ENCODE measurements at regions not wholly inside any gene's neighbourhood (a gene's known extent, or its start where the extent isn't known, plus 50 kb on each side); places are given as distances from the start of the nearest gene placed in this dataset.
A peak's percentile ranks its signal among the peaks of the same experiment; 100 is the strongest.

DNA sequence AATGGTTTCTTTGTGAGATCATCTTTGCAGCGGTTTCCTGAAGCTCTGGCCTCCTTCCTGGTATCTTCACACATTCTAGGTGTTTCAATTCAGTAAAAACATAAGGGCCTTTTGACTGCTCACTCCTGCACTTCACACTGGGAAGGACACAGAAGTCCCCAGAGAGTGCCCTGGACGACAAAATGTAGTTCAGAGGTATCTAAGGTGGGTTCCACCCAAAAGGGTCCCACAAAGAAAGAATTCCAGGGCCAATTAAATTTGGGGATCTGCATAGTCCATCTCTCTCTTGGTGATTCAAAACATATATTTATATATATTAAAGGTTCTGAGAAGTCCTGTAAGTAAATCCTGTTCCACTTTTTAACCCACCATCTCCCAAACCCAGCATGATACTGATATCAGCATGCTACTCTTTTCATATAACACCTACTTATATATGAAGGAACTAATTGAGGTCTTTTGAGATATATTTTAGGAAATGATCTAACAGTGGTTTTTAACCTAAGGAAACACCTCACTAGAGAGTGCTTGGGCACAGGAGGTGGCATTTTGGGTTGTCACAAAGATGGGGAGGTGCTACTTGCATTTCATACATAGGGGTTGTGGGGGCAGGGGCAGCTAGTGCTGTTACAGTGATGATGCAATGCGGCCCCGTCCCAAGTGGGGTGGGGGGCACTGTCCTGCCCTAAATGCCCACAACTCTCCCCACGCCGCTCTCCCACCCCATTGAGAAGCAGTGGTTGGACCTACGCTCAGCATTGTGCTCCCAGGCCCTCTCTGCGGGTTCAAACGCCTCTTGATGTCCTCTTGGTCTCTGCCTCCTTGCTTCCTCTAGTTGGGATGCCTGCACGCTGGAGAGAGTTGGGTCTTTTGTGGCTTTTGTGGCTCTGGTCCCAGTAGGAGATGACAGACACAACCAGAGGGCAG is 109.4 kb downstream of the ARF6 start:
- peak; percentile 62 to 80 (median 71) for DNase-seq
- Histone ChIP-seq H3K36me3 (no peaks in the 10 kb centered on the region), H3K4me1 (peaks cover 12 to 45% (median 34%) of the 10 kb centered on the region in 4 donors), H3K27me3 (no peaks in the 10 kb centered on the region), H3K4me3 (peak overlapping the region; percentile 47 to 62 (median 54)), H3K27ac (peak overlapping the region; percentile 94 to 99 (median 95)), H3K9me3 (no peaks in the 10 kb centered on the region)
- no peak for TF ChIP-seq POLR2A (IDR thresholded peaks at IDR 0.05)
- TF ChIP-seq CTCF (IDR thresholded peaks at IDR 0.05) = no peak

- no peak for DNase-seq
- H3K27ac ChIP-seq = peak overlapping the region; percentile 94 to 99 (median 95)
- peaks cover 12 to 45% (median 35%) of the 10 kb centered on the region in 4 donors for H3K4me1 ChIP-seq
- H3K9me3 ChIP-seq = no peaks in the 10 kb centered on the region
- no peaks in the 10 kb centered on the region for H3K27me3 ChIP-seq
- peak overlapping the region; percentile 47 to 62 (median 54) for H3K4me3 ChIP-seq
- H3K36me3 ChIP-seq = no peaks in the 10 kb centered on the region
- TF ChIP-seq CTCF (IDR thresholded peaks at IDR 0.05) (no peak), POLR2A (IDR thresholded peaks at IDR 0.05) (no peak)
These were observed 110.0 kb downstream of the ARF6 start for GRCh38 chr14:50002926-50003212.

DNA sequence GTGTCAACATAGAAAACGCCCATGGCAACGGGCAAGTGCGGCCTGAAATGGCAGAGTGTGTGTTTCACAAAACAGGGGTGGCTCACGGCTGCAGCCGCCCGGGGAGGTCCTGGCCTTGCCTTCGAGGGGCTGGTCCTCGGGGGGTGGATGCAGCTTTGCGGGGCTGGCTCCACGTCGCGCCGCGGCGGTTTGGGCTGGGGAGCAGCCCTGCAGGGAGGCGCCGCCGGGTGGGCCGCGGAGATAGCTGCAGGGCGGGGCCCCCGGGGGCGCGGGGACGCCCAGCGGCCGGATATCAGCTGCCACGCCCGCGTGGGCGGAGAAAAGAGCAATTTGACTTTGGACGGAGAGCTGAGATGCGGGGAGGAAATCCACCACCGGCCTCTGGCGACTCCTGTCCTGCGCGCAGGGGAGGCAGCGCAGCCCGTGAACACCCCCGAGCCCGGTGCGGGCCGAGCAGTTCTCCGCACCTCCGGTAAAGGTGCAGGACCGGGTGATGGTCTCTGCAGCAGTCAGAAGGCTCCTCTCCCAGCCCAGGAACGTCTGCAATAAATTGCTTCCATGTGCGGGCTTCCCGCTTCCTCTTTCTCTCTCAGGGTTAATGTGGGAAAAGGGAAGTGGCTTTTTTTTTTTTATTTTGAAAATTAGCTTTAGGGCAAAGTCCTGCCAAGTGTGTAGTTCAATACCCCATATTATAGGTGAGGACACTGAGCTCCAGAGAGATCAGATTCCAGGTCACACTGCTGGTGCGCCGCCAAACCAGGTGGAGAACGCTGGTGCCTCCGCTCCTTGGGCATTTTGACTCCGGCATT is 110.5 kb downstream of the ARF6 start:
- Histone ChIP-seq H3K27me3 (no peaks in the 10 kb centered on the region), H3K4me3 (peak overlapping the region; percentile 47 to 62 (median 54)), H3K27ac (peak overlapping the region; percentile 94 to 99 (median 95)), H3K36me3 (no peaks in the 10 kb centered on the region), H3K4me1 (peaks cover 12 to 45% (median 35%) of the 10 kb centered on the region in 4 donors), H3K9me3 (no peaks in the 10 kb centered on the region)
- TF ChIP-seq POLR2A (IDR thresholded peaks at IDR 0.05) (peak; percentile 66 to 93), CTCF (IDR thresholded peaks at IDR 0.05) (peak in 5 of 6 experiments; percentile 13 to 57 (median 45))
- peak; percentile 91 to 97 (median 97) for DNase-seq

- Histone ChIP-seq H3K27ac (no peak overlapping the region), H3K4me3 (no peak overlapping the region), H3K4me1 (peaks cover 3 to 24% (median 19%) of the 10 kb centered on the region in 4 donors), H3K27me3 (no peaks in the 10 kb centered on the region), H3K36me3 (no peaks in the 10 kb centered on the region), H3K9me3 (no peaks in the 10 kb centered on the region)
- no peak for TF ChIP-seq POLR2A (IDR thresholded peaks at IDR 0.05)
- no peak for DNase-seq
These were observed 110.2 kb downstream of the VCPKMT start for GRCh38 chr14:50006141-50006540.

DNA sequence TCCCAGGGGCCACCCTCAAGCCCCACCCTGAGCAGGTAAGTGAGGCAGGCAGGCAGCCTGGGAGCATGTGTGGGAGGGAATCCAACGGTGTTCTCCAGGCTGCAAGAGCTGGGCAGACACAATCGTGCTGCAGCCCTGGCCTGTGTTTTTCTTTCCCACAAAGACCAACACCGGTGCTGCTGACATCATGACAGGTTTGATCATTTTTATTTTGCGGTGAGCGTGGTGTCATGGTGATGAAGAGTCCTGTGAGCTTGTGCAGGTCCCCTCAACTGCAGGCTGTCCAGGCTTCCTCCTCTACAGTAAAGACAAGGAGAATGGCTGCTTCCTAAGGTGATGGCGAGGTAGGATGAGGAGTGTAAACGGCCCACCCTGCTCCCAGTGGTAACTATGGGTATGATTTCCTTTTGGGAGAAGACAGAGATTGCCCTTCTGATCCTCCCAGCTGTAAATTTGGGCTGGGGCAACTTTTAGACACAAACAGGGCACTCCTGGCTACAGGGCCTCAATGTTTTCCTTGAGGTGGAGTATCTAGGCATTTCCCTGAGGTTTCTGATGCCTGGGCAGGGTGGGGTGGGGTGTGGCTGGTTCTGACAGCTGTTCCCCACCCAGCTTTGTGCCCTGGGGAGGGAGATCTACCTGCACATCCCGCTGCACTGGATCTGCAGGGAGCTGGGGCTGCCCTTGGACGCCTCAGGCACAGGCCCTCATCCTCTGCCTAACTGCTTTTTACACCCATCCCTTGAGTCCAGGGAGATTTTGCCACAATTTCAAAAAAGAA is 109.1 kb downstream of the VCPKMT start:
- Histone ChIP-seq H3K9me3 (no peaks in the 10 kb centered on the region), H3K27ac (peak overlapping the region in 2 of 4 donors; percentile 19 to 34), H3K4me1 (peaks cover 3 to 13% (median 10%) of the 10 kb centered on the region in 4 donors), H3K36me3 (no peaks in the 10 kb centered on the region), H3K4me3 (no peak overlapping the region), H3K27me3 (no peaks in the 10 kb centered on the region)
- DNase-seq = peak in 2 of 3 donors; percentile 73
- TF ChIP-seq POLR2A (IDR thresholded peaks at IDR 0.05) (no peak), CTCF (IDR thresholded peaks at IDR 0.05) (peak in 2 of 6 experiments; percentile 14 to 21)
